A549 (cell line): ENCODE measurements at regions not wholly inside any gene's neighbourhood (a gene's known extent, or its start where the extent isn't known, plus 50 kb on each side); places are given as distances from the start of the nearest gene placed in this dataset.

Experiments
- CTCF ChIP-seq: fragments of >200 bp; sonication (Bioruptor Twin); formaldehyde crosslinking; IDR thresholded peaks from 3 replicates; pipeline ENCODE4 v1.5.1; 2016
- HDAC2 ChIP-seq: fragments of 200-600 bp; sonication (generic); IDR thresholded peaks from 2 replicates; pipeline ENCODE4 v1.6.1; 2016
- JUN ChIP-seq, 2 experiments: fragments of >200 bp; sonication (Bioruptor Twin); formaldehyde crosslinking; IDR thresholded peaks; 2 replicates in 1 of 2; 3 replicates in 1 of 2; pipeline ENCODE4 v1.6.1; 2016 to 2017
- KDM1A ChIP-seq: fragments of 200-600 bp; sonication (generic); IDR thresholded peaks from 2 replicates; pipeline ENCODE4 v1.6.1; 2016; ENCODE audit warnings: low read depth, mild to moderate bottlenecking
- REST ChIP-seq: fragments of 200-600 bp; sonication (generic); IDR thresholded peaks from 2 replicates; pipeline ENCODE4 v1.6.1; 2016; ENCODE audit warnings: antibody characterized with exemption, mild to moderate bottlenecking, moderate library complexity
- SREBF2 ChIP-seq: fragments of 450-650 bp; IDR thresholded peaks from 2 replicates; pipeline ENCODE4 v1.6.1; 2014; ENCODE audit warnings: mild to moderate bottlenecking, moderate library complexity
- TF ChIP-seq, protein P1 (sequence below): IDR thresholded peaks from 2 replicates; pipeline ENCODE4 v1.6.1; 2012

DNA sequence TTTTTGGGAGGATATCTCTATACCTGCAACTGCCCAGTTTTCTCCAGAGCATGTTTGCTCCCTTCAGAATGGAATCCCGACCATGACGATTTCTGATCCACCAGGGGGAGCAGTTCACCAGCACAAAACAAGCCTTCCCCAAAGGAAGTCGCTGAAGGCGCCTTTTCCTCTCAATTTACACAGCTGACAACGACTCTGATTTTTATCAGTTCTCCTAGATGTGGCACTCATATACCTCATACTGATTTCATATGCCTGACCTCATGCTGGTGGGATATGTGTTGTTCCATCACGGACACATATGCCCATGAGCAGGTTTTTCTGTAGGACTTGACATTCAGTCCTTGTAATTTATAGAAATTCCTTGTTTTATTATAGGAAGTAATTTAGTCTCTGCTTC is 1028.2 kb downstream of the MCTP2 start:
- TF ChIP-seq, protein P1, sequence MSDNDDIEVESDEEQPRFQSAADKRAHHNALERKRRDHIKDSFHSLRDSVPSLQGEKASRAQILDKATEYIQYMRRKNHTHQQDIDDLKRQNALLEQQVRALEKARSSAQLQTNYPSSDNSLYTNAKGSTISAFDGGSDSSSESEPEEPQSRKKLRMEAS = no peak
- TF ChIP-seq HDAC2 (no peak), CTCF (peak; percentile 91), SREBF2 (no peak), REST (no peak), JUN (IDR thresholded peaks at IDR 0.05) (no peak), KDM1A (no peak)
